ENCODE measurements at regions not wholly inside any gene's neighbourhood (a gene's known extent, or its start where the extent isn't known, plus 50 kb on each side); places are given as distances from the start of the nearest gene placed in this dataset.

DNA sequence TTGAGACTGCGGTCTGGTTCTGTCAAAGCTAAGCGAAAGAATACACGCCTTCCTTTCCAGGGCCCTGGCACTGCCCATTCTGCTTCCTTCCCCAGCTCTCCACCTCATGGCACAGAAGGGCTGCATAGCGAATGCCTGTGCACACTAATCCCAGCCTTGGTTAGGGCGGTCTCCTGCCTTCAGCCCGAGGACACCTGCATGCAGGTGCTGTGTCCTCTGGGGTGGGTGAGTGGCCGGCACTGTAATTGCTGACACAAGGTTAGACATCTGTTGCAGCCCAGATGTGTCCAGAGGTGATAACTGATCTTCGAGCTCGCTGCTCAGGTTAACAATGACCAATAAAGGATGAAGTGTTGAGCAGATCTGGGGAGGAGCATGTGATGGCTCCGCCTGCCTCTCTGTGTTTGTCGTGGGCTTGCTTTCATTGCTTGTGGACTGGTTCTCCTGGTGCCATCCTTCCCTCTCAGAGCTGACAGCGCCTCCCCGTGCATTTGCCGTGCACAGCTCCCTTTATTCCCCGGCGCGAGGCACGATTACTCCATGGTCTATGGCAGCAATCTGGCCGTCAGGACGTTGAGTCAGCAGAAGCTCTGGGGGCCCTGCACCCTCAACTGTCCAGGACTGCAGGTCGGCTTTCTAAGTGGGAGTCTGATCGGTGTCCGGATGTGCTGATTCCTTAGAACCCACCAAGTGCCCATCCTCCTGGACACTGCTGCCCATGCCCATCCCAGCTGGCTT is 1088.2 kb downstream of the BRD1 start:
- intact Hi-C loops (cut with DNase I) = no loop called here
- ATAC-seq (no peak), DNase-seq (ENCODE audit: missing footprints) (peak; percentile 26)

DNA sequence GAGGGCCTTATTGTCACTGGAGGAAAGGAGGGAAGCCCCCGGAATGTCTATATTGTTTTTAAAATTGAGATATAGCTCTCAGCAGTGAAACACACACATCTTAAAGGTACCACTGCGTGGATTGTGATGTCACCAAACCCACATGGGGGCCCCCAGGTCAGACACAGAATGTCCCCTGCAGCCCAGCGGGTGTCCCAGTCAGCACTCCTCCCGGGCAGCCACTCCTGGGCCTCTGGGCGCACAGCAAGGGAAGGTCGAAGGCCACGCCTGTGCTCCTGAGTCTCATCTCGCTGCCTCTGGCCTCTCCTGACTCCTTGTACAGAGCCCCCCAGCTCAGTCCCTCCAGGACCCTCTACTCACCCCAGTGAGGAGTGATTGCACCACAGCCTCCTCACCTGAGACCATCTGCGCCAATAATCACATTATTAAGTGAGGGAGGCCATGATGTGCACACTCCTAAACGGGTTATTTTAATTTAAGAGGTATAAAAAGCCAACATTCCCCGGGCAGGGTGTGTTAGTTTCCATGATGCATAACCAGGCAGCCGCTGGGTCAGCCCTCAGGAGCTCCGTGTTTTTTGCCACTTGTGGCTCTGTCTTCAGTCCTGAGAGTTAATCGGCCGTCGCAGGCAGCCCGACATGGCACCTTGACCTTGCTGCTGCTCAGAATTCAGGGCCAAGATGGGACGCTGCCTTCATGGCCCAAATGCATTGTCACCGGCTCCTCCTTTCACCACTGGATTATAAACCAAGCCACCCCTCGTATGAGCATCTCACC is 1089.3 kb downstream of the BRD1 start:
- ATAC-seq (no peak), DNase-seq (ENCODE audit: missing footprints) (no peak)
- intact Hi-C loops (cut with DNase I) = no loop called here

DNA sequence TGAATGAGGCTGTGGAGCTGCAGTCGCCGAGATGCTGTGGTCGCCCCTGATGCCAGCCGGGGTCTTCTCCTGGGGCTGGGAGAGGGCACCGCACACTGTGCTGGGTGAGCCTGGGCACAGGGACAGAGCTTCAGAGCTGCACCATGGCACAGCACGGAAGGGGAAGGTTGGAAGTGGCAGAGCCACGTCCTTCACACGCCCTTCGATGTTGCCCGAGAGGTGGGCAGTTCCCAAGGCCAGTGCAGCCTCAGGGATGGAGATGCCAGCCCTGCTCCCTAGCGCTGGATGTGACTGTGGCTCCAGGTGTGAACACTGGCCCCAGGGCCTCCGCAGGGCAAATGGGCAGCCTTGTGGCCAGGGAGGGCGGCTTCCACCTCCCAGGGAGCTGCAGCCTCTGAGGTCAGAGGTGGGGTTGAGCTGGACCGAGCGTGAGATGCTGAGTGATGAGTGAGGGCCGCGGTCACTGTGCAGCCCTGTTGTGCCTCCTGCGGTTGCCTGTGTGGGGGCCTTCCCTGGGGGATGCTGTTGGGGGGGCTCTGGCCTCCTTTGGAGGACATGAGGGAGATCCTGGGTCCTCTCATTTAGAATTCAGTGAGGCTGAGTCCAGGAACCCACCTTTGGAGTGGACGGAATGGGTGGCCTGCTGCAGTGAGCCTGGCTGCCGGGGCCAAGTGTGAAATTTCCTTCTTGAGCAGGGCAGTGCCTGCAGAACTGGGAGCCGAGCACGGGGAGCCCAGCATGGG is 1090.0 kb downstream of the BRD1 start:
- DNase-seq (ENCODE audit: missing footprints) (peak; percentile 45), ATAC-seq (no peak)
- intact Hi-C loops (cut with DNase I) = no loop called here

DNA sequence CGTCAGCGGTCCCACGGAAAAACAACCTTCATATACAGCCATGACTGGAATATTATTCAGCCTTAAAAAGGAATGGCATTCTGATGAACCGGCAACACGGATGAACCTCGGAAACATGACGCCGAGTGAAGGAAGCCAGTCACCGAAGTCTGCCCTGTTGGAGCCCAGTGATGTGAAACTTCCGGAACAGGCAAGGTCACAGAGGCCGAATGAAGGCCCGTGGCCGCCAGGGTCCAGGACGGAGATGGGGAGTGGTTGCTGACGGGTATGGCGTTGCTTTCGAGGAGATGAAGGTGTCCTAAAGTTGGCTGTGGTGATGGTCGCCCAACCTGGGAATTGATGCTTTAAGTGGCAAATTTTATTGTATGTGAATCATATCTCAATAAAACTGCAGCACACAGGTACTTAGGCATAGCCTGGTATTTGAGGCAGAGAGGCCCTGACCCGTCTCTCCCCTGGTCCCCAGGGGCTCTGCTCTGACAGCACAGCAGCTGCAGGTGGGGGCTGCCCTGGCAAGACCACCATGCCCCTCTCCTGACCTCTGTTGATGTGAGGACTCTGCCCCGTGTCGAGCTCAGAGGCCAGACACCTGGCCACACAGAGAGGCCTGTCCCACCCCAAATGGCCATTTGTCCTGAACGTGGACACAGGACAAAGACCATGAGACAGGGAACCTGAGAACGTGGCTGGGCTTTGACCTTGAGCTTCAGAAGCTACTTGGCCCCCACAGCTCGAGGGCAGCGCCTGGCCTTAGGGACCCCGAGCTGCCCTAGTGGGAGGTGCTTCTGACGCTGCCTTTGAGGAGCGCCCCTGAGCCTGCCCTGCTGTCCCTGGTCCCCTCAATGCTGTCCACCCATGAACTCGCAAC is 1090.8 kb downstream of the BRD1 start:
- DNase-seq (ENCODE audit: missing footprints) (no peak), ATAC-seq (no peak)
- intact Hi-C loops (cut with DNase I) = no loop called here

DNA sequence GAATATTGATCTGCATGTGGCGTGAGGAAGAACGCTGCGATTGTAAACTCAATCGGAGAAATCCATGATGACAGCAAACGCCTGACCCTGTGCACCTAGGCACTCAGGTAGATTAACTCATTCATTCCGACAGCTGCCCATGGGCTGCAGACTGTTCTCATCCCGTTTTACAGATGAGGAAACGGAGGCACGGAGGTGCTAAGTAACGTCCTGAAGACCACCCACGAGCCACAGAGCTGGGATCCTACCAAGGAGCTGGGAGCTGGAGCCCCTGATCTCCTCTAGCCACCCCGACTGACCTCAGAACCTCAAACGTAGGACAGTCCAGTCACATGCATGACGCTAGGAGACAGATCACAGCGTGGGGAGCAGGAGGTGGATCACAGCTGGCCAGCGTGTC is 1092.7 kb downstream of the BRD1 start:
- no peak for DNase-seq (ENCODE audit: missing footprints)
- intact Hi-C loops (cut with DNase I) = no loop called here
- ATAC-seq = no peak

DNA sequence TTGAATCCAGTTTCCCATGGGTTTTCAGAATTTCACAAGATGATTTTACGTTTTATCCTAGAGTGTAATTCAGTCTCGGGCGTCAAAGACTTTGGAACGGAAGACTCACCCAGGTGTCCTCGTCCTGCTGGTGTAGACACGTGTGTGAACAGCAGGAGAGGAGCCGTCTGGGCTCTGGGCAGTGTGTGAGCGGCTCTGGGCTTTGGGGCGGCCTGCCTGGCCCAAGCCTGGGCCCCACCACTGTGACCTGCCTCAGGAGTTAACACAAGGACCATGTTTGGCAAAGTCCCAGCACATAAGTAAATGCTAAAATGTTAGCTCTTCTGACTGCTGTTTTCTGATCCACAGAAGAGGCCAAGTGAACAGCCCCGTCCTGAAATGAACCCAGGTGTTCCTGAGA is 1093.3 kb downstream of the BRD1 start:
- ATAC-seq = no peak
- DNase-seq (ENCODE audit: missing footprints) = no peak
- intact Hi-C loops (cut with DNase I) = no loop called here

DNA sequence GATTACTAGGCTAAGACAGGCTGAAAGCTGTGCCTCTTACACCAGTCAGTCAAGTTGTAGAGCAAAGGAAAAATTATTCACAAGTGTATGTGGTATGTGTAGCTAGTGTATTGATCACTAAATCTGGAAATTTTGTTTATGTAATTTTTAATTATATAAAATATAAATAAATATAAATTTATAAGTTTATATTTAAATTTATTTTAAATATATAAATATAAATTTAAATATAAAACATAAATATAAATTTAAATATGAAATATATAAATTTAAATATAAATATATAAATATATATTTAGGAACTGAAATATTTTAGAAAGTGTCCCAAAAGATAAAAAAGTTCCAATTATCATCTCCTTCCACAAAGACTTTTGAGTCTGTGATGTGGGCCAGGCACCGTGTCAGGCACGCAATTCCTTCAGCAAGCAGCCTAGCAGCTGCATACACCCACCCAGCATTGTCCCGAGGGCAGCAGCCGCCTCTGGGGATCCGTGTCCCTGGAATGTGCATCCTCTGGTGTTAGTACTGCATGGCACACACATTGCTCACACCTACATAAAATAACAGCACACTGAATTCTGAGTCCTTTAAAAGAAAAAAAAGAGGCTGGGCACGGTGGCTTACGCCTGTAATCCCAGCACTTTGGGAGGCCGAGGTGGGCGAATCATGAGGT is 1098.0 kb downstream of the BRD1 start:
- intact Hi-C loops (cut with DNase I) = no loop called here
- peak; percentile 55 for DNase-seq (ENCODE audit: missing footprints)
- ATAC-seq = no peak

DNA sequence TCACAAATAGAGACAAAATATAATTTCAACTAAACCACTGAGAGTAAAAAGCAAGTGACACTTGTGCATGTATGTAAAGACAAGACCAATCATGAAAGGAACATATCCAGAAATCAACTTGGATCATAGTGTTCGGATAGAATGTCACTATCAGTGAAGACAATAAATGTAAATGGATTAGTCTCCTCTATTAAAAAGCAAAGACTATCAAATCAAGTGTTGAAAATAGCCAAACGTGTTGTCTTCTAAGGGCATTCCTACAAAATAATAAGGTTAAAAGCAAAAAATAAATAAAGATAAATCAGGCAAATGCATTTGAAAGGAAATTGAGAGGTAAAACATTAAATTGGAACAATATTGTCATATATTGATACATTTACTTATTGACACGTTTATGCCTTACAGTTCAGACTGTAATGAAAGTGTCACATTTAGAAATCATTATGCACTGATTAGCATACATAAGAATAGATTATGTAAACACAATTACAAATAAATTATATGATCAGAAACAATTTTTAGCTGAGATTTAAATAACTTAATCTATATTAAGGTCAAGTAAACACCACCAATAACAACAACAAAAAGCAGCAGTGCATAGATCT is 1100.1 kb downstream of the BRD1 start:
- DNase-seq (ENCODE audit: missing footprints) (no peak), ATAC-seq (no peak)
- intact Hi-C loops (cut with DNase I) = no loop called here

DNA sequence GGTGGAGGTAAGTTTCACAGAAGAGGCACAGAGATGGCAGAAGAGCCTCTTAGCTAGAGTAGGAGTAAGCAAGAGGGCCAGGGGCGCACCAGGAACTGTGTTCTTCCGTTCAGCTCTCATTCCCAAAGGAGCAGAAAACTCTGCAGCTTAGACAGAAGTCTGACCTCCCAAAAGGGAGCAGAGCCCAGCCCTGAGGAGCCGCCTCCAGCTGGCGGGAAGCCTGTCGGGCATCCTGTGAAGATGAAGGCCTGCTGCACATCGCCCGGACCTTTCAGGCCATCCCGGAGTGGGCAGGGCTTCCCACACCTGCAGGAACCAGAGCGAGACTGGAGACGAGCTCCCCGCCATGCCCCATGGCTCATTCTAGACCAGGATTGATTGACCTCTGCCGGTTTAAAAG is 1102.8 kb downstream of the BRD1 start:
- DNase-seq (ENCODE audit: missing footprints) = peak; percentile 26
- intact Hi-C loops (cut with DNase I) = no loop called here
- no peak for ATAC-seq

DNA sequence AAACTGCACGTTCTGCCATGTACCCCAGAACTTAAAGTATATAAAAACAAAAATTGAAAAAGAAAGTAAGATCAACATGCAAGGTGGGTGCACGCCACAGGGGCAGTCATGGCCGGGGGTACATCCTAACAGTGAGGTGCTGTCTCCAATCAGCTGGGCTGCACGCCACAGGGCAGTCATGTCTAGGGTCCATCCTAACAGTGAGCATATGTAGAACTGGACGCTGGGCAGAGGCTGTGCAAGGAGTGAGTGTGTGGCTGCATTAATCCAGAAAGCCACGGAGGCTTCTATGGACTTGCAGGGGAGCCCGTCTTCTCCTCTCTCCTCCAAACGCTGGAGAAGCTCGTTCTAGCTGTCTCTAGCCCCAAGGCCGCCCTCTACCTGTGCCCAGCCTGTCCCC is 1105.0 kb downstream of the BRD1 start:
- ATAC-seq (no peak), DNase-seq (ENCODE audit: missing footprints) (peak; percentile 64)
- intact Hi-C loops (cut with DNase I) = no loop called here

DNA sequence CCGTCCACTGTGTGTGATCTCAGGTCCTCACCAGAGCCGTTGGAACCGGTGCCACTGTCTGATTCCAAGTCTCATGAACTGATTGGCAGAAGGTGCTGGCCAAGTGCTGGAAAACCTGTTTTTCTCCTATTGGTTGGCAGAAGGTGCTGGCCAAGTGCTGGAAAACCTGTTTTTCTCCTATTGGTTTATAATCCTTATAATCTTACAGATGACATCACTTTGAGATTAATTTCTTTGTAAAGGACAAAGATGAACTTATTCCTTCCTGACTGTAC is 1106.3 kb downstream of the BRD1 start:
- ATAC-seq (no peak), DNase-seq (ENCODE audit: missing footprints) (no peak)
- intact Hi-C loops (cut with DNase I) = no loop called here

DNA sequence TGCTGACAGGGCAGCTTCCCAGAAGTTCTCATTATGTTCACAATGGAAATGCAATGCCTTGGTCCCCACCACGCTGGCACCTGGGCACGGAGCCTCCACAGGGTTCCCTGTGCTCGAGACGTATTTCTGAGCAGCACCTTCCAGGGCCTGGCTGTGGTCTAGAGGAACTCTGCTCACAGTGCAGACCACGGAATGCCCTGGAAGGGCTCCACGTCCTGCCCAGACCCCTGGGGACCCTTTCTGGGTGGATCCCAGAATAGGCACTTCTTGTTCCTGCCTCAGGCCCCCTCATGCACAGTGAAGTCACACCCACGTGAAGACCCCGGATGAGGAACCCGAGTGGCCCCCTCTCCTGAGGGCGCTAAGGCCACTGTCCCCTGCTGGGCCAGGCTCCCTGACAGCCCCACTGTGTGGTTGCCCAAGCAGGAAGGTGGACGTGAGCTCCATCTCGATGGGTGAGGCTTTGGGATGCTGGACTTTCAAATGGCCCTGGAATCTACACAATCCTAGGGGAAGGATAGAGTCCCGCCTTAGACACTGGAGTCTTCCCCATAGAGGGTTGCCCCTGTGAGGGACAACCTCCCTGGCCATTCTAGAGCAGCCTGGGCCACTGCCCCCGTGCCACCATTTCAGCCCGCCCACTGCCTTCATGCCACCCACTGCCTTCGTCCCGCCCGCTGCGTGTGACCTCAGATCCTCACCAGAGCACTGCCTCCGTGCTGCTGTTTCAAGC is 1106.8 kb downstream of the BRD1 start:
- ATAC-seq (no peak), DNase-seq (ENCODE audit: missing footprints) (peak; percentile 61)
- intact Hi-C loops (cut with DNase I) = no loop called here

DNA sequence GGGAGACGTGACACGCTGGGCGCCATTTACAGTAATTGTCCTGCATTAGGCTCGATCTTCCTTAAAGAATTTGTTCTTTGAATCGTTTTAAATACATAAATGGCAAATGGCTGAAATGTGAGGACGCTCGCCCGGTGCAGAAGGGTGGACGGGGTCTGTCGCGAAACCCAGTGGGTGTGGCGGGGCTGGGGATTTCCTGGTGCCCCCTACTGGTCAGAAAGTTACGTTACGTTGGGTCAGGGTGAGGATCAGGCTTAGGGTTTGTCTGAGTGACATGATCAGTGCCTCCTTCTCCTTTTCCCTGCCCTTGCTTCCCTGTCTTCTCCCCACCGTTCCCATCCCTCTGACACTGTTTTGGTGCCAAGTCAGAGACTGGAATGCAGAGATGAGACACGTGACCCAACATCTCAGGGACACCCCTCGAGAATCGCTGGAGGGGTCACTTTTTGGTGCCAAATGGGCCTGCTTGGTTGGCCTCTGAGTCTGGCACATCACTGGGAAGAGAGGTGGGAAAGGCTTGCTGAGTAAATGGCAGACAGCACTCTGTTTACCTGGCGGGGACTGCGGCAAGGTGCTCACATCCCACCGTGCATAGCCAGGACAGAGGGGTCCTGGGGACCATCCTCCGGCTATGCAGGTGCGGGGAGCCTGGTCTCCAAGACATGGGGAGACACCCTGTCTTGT is 1107.6 kb downstream of the BRD1 start:
- intact Hi-C loops (cut with DNase I) = no loop called here
- no peak for ATAC-seq
- DNase-seq (ENCODE audit: missing footprints) = peak; percentile 37

DNA sequence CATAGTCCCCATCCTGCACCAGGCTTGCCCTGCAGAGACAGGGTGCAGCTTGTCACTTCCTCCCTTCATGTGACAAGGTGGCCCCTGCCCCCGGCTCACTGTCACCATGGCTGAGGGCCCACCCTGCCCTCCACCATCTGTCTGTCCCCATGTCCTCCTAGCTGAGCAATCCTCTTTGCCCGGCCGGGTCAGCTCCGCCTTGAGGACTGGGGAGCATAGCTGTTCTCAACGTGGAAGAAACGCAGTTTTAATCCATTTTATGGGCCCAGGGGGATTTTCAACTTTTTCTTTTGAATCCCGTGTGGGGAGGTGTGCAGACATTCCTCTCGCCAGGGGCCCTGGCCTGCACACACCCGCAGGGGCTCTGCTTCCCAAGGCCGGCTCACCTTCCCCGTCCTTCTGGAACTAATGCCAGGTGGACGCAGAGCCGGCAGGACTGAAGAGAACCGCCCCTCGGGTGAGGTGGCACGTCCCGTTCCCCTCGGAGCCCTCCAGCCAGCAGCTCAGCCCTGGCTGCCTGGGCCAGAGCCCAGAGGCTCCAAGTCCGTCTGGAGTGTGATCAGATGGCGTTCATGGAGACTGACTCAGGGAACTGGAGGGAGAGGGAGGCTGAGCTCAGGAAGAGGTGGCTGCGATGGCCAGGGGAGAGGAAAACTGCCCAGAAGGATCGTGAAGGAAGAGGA is 1108.7 kb downstream of the BRD1 start:
- DNase-seq (ENCODE audit: missing footprints) (peak; percentile 56), ATAC-seq (no peak)
- intact Hi-C loops (cut with DNase I) = no loop called here

DNA sequence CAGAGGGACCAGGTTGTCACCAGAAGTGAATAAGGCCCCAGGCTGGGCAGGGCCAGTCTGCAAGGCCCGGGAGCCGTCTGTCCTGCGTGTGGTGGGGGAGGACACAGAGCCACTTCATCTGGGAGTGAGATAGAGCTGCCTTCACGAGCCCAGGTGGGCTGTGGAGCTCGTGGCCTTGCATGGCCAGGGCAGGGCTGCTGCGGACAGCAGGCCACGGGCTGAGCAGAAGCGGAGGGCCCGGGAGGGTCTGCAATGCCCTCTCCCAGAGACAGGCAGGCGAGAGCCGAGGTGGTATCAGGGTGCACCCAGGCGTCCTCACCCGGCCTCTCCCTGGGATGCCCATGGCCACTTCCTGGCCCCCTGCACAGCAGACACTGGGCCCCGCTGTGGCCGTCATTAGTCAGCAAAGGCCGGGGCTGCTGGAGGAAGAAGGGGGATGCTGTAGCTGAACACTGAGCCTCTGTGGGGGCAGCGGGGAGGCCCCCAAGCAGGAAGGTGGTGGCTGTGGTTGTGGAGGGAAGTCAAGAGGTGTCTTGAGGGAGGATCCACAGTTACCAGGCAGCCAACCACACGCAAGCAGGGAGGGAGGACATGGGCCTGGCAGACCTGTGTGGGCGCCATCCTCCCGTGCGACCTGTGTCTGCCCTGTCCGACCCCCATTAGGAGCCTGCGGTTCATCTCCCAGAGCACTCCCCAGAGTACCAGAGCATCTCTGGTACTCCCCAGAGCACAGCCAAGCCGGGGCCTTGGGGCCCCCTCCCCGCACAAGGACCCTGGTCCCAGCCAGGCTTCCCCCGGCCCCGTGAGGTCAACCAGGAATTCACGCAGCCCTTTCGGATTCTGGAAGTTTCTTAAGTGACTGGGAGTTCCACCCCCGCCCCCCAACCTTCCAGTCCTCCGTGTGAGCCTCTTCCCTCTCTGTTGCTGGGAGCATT is 1109.5 kb downstream of the BRD1 start:
- no peak for ATAC-seq
- peak; percentile 50 for DNase-seq (ENCODE audit: missing footprints)
- intact Hi-C loops (cut with DNase I) = no loop called here

Measured in Right ventricle myocardium inferior (tissue), 1 donor.